WTC11 (cell line): ENCODE measurements at regions not wholly inside any gene's neighbourhood (a gene's known extent, or its start where the extent isn't known, plus 50 kb on each side); places are given as distances from the start of the nearest gene placed in this dataset.

Source experiments
- ATAC-seq: fragments of 200-7000 bp; cut with Tn5 transposase; 2 replicates; pipeline ENCODE4 v1.10.0; 2021; ENCODE audit warnings: mild to moderate bottlenecking, moderate library complexity
- CTCF ChIA-PET: fragments of 300-600 bp; sonication (Branson Sonifier 250); formaldehyde crosslinking; loops from one replicate; lab custom pipeline; 2021; ENCODE audit warnings: antibody characterized with exemption; lab: Charles Lee
- POLR2A ChIA-PET: fragments of 350-600 bp; sonication (Branson Sonifier 250); formaldehyde crosslinking; loops from one replicate; lab custom pipeline; 2021; ENCODE audit warnings: antibody characterized with exemption; lab: Charles Lee
- DNase-seq: peaks from one replicate; pipeline ENCODE4 v3.0.0; 2021; ENCODE audit warnings: low spot score
- H3K27ac Mint-ChIP-seq: 2 replicates; pipeline ENCODE4 v1.8.0; 2021; ENCODE audit warnings: mixed read lengths
- H3K27me3 Mint-ChIP-seq: 2 replicates; pipeline ENCODE4 v1.8.0; 2021; ENCODE audit warnings: low read depth, mild to moderate bottlenecking, moderate library complexity, mixed read lengths
- H3K36me3 Mint-ChIP-seq: 2 replicates; pipeline ENCODE4 v1.8.0; 2021; ENCODE audit warnings: mixed read lengths
- H3K4me1 Mint-ChIP-seq: 2 replicates; pipeline ENCODE4 v1.8.0; 2022; ENCODE audit warnings: mixed read lengths
- H3K4me3 Mint-ChIP-seq: 2 replicates; pipeline ENCODE4 v1.8.0; 2021; ENCODE audit warnings: mild to moderate bottlenecking, moderate library complexity, mixed read lengths
- H3K9me3 Mint-ChIP-seq: 2 replicates; pipeline ENCODE4 v1.8.0; 2021; ENCODE audit warnings: mixed read lengths
- ATF1 ChIP-seq: sonication (generic); formaldehyde crosslinking; IDR thresholded peaks from 2 replicates; pipeline ENCODE4 v1.8.1; 2023; ENCODE audit warnings: mild to moderate bottlenecking, moderate library complexity, missing genetic modification reagents
- CTCF ChIP-seq: fragments of 200-600 bp; IDR thresholded peaks from 2 replicates; pipeline ENCODE4 v1.8.0; 2022; ENCODE audit warnings: antibody characterized with exemption
- EMX1 ChIP-seq: fragments of 250-450 bp; sonication (Bioruptor Pico); IDR thresholded peaks from 2 replicates; pipeline ENCODE4 v1.8.0; 2021; ENCODE audit warnings: mild to moderate bottlenecking
- IRF2 ChIP-seq: sonication (generic); formaldehyde crosslinking; IDR thresholded peaks from 2 replicates; pipeline ENCODE4 v1.8.0; 2022; ENCODE audit warnings: low read depth, missing genetic modification reagents, borderline replicate concordance
- MAX ChIP-seq: sonication (generic); formaldehyde crosslinking; IDR thresholded peaks from 2 replicates; pipeline ENCODE4 v1.8.0; 2022; ENCODE audit warnings: mild to moderate bottlenecking, missing genetic modification reagents
- MYBL2 ChIP-seq: sonication (generic); formaldehyde crosslinking; IDR thresholded peaks from 2 replicates; pipeline ENCODE4 v1.8.1; 2023; ENCODE audit warnings: mild to moderate bottlenecking, moderate library complexity, missing genetic modification reagents
- NFYB ChIP-seq: sonication (generic); formaldehyde crosslinking; conservative IDR thresholded peaks from 2 replicates; pipeline ENCODE4 v1.8.0; 2022; ENCODE audit warnings: low read depth, missing genetic modification reagents
- RELA ChIP-seq: sonication (generic); formaldehyde crosslinking; IDR thresholded peaks from 2 replicates; pipeline ENCODE4 v1.8.1; 2022; ENCODE audit warnings: missing genetic modification reagents, mild to moderate bottlenecking, borderline replicate concordance
- SP1 ChIP-seq: sonication (generic); formaldehyde crosslinking; conservative IDR thresholded peaks from 2 replicates; pipeline ENCODE4 v1.8.1; 2022; ENCODE audit warnings: missing genetic modification reagents
- STAT6 ChIP-seq: sonication (generic); formaldehyde crosslinking; conservative IDR thresholded peaks from 2 replicates; pipeline ENCODE4 v1.8.1; 2023; ENCODE audit warnings: mild to moderate bottlenecking, low read depth, missing genetic modification reagents, moderate library complexity
- ZBTB43 ChIP-seq: sonication (generic); formaldehyde crosslinking; IDR thresholded peaks from 2 replicates; pipeline ENCODE4 v1.8.1; 2023; ENCODE audit warnings: mild to moderate bottlenecking, missing genetic modification reagents
- ZMAT4 ChIP-seq: fragments of 250-450 bp; sonication (Bioruptor Pico); IDR thresholded peaks from 2 replicates; pipeline ENCODE4 v1.9.0; 2021; ENCODE audit warnings: mild to moderate bottlenecking
- ZNF219 ChIP-seq: sonication (generic); formaldehyde crosslinking; IDR thresholded peaks from 2 replicates; pipeline ENCODE4 v1.8.0; 2023; ENCODE audit warnings: missing genetic modification reagents, mild to moderate bottlenecking, borderline replicate concordance
- ZSCAN18 ChIP-seq: fragments of 250-450 bp; sonication (Bioruptor Pico); IDR thresholded peaks from 2 replicates; pipeline ENCODE4 v2.1.2; 2022; ENCODE audit warnings: mild to moderate bottlenecking, moderate library complexity
- TF ChIP-seq, protein P1 (sequence below): fragments of 250-450 bp; sonication (Bioruptor Pico); conservative IDR thresholded peaks from 2 replicates; pipeline ENCODE4 v1.9.0; 2021; ENCODE audit warnings: mild to moderate bottlenecking
- TF ChIP-seq, protein P2 (sequence below): fragments of 250-450 bp; sonication (Bioruptor Pico); IDR thresholded peaks from 2 replicates; pipeline ENCODE4 v1.9.0; 2021; ENCODE audit warnings: mild to moderate bottlenecking, borderline replicate concordance
- TF ChIP-seq, protein P3 (sequence below): sonication (generic); formaldehyde crosslinking; IDR thresholded peaks from 2 replicates; pipeline ENCODE4 v1.8.1; 2023; ENCODE audit warnings: mild to moderate bottlenecking, missing genetic modification reagents
- TF ChIP-seq, protein P4 (sequence below): sonication (generic); formaldehyde crosslinking; IDR thresholded peaks from 2 replicates; pipeline ENCODE4 v1.8.0; 2022; ENCODE audit warnings: mild to moderate bottlenecking, missing genetic modification reagents

GRCh38 chr2:30336084-30336483, 104.8 kb downstream of the LBH start:
- Mint-ChIP-seq H3K27me3 (no peaks in the 10 kb centered on the region; the same call in 1 of the 2 replicates), H3K4me1 (peaks cover 18% of the 10 kb centered on the region), H3K27ac (no peak overlapping the region), H3K4me3 (no peak overlapping the region), H3K36me3 (no peaks in the 10 kb centered on the region), H3K9me3 (peaks cover 16% of the 10 kb centered on the region)
- DNase-seq (no peak), ATAC-seq (no peak)
- TF ChIP-seq SP1 (no peak), ZSCAN18 (CRISPR knock-in tag) (no peak), ATF1 (no peak), RELA (CRISPR knock-in tag) (no peak), ZNF219 (CRISPR knock-in tag) (no peak), IRF2 (no peak), EMX1 (CRISPR knock-in tag) (no peak), MYBL2 (CRISPR knock-in tag) (no peak), MAX (no peak), STAT6 (CRISPR knock-in tag) (no peak), CTCF (no peak), NFYB (CRISPR knock-in tag) (no peak), ZMAT4 (CRISPR knock-in tag) (no peak), ZBTB43 (CRISPR knock-in tag) (no peak)
- TF ChIP-seq, protein P1, sequence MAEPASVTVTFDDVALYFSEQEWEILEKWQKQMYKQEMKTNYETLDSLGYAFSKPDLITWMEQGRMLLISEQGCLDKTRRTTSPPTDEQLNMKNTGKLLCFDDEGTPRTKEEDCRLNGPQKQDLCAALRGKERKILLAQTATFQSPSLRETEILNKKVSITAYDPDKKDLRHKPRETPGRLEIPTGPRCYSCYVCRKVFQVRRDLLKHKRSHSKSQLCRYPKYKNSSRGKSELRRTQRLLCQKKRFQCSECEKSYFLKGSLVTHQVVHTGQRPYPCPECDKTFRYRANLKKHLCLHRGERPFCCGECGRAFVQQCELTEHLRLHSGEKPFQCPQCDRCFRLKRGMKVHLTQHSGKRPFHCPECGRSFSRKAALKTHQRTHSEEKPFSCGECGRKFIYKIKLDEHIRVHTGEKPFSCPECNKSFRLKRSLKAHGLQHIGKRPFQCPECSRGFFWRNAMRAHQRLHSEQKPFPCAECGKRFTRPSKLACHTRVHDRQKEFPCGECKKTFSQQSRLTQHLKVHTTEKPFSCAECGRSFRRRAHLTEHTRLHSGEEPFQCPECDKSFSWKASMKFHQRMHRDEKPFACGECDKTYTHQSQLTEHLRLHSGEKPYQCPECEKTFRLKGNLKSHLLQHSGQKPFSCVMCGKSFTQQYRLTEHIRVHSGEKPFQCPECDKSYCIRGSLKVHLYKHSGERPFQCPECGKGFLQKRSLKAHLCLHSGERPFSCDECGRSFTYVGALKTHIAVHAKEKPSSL (CRISPR knock-in tag), result no peak
- TF ChIP-seq, protein P2, sequence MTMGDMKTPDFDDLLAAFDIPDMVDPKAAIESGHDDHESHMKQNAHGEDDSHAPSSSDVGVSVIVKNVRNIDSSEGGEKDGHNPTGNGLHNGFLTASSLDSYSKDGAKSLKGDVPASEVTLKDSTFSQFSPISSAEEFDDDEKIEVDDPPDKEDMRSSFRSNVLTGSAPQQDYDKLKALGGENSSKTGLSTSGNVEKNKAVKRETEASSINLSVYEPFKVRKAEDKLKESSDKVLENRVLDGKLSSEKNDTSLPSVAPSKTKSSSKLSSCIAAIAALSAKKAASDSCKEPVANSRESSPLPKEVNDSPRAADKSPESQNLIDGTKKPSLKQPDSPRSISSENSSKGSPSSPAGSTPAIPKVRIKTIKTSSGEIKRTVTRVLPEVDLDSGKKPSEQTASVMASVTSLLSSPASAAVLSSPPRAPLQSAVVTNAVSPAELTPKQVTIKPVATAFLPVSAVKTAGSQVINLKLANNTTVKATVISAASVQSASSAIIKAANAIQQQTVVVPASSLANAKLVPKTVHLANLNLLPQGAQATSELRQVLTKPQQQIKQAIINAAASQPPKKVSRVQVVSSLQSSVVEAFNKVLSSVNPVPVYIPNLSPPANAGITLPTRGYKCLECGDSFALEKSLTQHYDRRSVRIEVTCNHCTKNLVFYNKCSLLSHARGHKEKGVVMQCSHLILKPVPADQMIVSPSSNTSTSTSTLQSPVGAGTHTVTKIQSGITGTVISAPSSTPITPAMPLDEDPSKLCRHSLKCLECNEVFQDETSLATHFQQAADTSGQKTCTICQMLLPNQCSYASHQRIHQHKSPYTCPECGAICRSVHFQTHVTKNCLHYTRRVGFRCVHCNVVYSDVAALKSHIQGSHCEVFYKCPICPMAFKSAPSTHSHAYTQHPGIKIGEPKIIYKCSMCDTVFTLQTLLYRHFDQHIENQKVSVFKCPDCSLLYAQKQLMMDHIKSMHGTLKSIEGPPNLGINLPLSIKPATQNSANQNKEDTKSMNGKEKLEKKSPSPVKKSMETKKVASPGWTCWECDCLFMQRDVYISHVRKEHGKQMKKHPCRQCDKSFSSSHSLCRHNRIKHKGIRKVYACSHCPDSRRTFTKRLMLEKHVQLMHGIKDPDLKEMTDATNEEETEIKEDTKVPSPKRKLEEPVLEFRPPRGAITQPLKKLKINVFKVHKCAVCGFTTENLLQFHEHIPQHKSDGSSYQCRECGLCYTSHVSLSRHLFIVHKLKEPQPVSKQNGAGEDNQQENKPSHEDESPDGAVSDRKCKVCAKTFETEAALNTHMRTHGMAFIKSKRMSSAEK (CRISPR knock-in tag), result no peak
- TF ChIP-seq, protein P3, sequence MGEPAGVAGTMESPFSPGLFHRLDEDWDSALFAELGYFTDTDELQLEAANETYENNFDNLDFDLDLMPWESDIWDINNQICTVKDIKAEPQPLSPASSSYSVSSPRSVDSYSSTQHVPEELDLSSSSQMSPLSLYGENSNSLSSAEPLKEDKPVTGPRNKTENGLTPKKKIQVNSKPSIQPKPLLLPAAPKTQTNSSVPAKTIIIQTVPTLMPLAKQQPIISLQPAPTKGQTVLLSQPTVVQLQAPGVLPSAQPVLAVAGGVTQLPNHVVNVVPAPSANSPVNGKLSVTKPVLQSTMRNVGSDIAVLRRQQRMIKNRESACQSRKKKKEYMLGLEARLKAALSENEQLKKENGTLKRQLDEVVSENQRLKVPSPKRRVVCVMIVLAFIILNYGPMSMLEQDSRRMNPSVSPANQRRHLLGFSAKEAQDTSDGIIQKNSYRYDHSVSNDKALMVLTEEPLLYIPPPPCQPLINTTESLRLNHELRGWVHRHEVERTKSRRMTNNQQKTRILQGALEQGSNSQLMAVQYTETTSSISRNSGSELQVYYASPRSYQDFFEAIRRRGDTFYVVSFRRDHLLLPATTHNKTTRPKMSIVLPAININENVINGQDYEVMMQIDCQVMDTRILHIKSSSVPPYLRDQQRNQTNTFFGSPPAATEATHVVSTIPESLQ (CRISPR knock-in tag), result no peak
- TF ChIP-seq, protein P4, sequence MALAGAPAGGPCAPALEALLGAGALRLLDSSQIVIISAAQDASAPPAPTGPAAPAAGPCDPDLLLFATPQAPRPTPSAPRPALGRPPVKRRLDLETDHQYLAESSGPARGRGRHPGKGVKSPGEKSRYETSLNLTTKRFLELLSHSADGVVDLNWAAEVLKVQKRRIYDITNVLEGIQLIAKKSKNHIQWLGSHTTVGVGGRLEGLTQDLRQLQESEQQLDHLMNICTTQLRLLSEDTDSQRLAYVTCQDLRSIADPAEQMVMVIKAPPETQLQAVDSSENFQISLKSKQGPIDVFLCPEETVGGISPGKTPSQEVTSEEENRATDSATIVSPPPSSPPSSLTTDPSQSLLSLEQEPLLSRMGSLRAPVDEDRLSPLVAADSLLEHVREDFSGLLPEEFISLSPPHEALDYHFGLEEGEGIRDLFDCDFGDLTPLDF (CRISPR knock-in tag), result no peak
- POLR2A ChIA-PET, result no interaction called here
- CTCF ChIA-PET, result no interaction called here
